Nephron progenitor cell (in vitro differentiated cells): ENCODE measurements at regions not wholly inside any gene's neighbourhood (a gene's known extent, or its start where the extent isn't known, plus 50 kb on each side); places are given as distances from the start of the nearest gene placed in this dataset.
A peak's percentile ranks its signal among the peaks of the same experiment; 100 is the strongest.

ENCODE experiments used
- DNase-seq: peaks from one replicate; pipeline ENCODE4 v3.0.0; 2021
- H3K27ac Mint-ChIP-seq: 2 replicates; pipeline ENCODE4 v1.8.0; 2021; ENCODE audit warnings: mild to moderate bottlenecking, moderate library complexity, mixed read lengths
- H3K27me3 Mint-ChIP-seq: 2 replicates; pipeline ENCODE4 v1.8.0; 2021; ENCODE audit warnings: mild to moderate bottlenecking, low read depth, mixed read lengths; ENCODE audit not compliant: poor library complexity
- H3K36me3 Mint-ChIP-seq: 2 replicates; pipeline ENCODE4 v1.8.0; 2021; ENCODE audit warnings: low read depth, mixed read lengths
- H3K4me1 Mint-ChIP-seq: 2 replicates; pipeline ENCODE4 v1.8.0; 2021; ENCODE audit warnings: mixed read lengths
- H3K4me3 Mint-ChIP-seq: 2 replicates; pipeline ENCODE4 v1.8.0; 2021; ENCODE audit warnings: mild to moderate bottlenecking, moderate library complexity, mixed read lengths
- H3K9me3 Mint-ChIP-seq: 2 replicates; pipeline ENCODE4 v1.8.0; 2021; ENCODE audit warnings: mild to moderate bottlenecking, moderate library complexity, mixed read lengths
- TF ChIP-seq, protein P1 (sequence below): fragments of 200-600 bp; sonication (generic); IDR thresholded peaks from 2 replicates; pipeline ENCODE4 v1.5.0; 2021; ENCODE audit warnings: antibody characterized with exemption

DNA sequence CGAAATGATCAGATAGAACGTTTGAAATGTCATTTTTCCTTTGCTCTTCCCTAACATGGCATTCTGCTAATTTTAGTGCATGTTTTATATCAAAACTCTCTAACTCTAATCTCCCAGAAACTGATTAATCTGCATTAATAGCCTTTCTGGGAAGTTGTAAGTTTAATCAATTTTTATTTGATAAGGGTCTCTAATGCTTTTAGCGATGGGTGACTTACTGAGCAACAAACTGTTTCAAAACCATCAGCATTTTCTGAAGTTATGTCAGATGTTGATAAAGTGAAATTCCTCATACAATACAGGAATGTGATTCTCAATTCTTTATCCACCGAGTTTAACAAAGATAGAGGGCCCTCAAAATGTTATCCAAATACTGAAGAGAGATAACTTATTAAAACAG is 431.6 kb upstream of the CXADR start:
- no peaks in the 10 kb centered on the region for H3K36me3 Mint-ChIP-seq
- DNase-seq, result no peak
- peaks cover 13% of the 10 kb centered on the region for H3K4me1 Mint-ChIP-seq
- peaks cover 3% of the 10 kb centered on the region for H3K9me3 Mint-ChIP-seq
- TF ChIP-seq, protein P1, sequence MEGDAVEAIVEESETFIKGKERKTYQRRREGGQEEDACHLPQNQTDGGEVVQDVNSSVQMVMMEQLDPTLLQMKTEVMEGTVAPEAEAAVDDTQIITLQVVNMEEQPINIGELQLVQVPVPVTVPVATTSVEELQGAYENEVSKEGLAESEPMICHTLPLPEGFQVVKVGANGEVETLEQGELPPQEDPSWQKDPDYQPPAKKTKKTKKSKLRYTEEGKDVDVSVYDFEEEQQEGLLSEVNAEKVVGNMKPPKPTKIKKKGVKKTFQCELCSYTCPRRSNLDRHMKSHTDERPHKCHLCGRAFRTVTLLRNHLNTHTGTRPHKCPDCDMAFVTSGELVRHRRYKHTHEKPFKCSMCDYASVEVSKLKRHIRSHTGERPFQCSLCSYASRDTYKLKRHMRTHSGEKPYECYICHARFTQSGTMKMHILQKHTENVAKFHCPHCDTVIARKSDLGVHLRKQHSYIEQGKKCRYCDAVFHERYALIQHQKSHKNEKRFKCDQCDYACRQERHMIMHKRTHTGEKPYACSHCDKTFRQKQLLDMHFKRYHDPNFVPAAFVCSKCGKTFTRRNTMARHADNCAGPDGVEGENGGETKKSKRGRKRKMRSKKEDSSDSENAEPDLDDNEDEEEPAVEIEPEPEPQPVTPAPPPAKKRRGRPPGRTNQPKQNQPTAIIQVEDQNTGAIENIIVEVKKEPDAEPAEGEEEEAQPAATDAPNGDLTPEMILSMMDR, result no peak
- no peak overlapping the region for H3K27ac Mint-ChIP-seq
- H3K4me3 Mint-ChIP-seq, result no peak overlapping the region
- H3K27me3 Mint-ChIP-seq, result no peaks in the 10 kb centered on the region

DNA sequence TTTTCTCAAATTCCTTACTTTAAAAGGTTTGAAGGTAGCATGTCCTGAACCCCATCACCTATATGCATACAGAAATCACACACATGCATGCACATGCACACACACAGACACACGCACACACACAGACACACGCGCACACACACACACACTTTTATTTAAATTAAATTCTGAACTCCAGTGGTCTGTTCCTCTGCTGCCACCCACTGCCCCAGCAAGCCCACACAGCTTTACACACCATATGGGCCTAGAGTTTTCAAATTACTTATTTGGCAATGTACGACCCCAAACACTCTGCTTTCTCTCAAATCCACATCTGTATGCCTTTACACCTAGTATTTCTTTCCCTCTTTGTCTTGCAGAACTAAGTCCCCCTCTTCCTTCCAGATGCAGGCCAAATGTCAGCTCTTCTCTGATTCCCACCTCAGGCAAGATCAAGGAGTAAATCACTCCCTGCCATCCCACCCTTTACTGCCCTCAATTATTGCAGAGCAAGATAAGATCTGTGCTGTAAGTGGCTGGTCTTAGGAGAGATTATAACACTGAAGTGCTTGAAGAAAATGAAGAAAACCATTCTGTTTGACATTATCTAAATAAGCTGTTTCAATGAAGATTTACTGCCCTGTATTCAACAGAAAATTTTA is 429.9 kb upstream of the CXADR start:
- no peak for DNase-seq
- TF ChIP-seq, protein P1, result no peak
- H3K36me3 Mint-ChIP-seq, result no peaks in the 10 kb centered on the region
- peaks cover 3% of the 10 kb centered on the region for H3K9me3 Mint-ChIP-seq
- H3K4me1 Mint-ChIP-seq, result peaks cover 14% of the 10 kb centered on the region
- H3K27ac Mint-ChIP-seq, result peak overlapping the region; percentile 49
- no peak overlapping the region for H3K4me3 Mint-ChIP-seq
- H3K27me3 Mint-ChIP-seq, result no peaks in the 10 kb centered on the region

DNA sequence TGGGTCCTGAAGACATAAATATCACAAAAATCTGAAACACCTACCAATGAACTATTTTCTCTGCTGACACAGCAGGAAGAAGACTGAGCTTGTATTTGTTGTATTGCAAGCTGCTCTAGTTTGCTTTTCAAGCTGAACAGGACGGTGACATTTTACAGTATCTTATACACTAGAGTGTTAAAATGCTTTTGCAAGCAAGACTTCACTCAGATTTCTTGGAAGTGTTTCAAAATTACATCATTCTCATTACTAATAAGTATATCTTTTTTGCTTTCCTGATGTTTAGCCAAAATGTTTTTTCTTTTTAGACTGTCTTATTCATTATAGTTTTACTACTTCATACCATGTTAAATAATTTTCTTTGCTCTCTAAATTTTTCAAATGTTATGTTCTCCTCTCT is 427.1 kb upstream of the CXADR start:
- TF ChIP-seq, protein P1, result no peak
- Mint-ChIP-seq H3K9me3 (peaks cover 7% of the 10 kb centered on the region), H3K36me3 (peaks cover 4% of the 10 kb centered on the region), H3K27ac (no peak overlapping the region), H3K4me3 (no peak overlapping the region), H3K4me1 (peaks cover 38% of the 10 kb centered on the region), H3K27me3 (no peaks in the 10 kb centered on the region)
- DNase-seq, result no peak

DNA sequence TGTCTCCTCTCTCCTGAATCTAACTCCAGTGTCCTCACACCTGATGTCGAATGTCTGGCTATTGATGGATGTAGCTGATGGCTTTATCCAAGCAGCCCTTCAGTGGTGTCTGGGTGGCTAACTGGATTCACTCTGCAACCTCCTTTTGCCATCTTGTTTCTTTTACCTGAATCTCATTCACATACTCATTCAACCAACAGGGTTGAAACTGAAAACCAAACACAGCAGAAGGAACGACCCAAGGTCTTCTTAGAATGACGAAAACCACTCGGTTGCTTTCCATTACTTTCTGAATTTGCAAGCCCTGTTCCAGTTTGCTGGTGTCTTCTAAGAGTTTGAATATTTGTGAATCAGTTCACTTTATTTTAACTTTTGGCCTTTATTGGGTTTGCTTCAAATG is 424.3 kb upstream of the CXADR start:
- Mint-ChIP-seq H3K9me3 (peaks cover 14% of the 10 kb centered on the region), H3K27ac (no peak overlapping the region), H3K27me3 (no peaks in the 10 kb centered on the region), H3K36me3 (peaks cover 4% of the 10 kb centered on the region), H3K4me1 (peaks cover 25% of the 10 kb centered on the region), H3K4me3 (no peak overlapping the region)
- TF ChIP-seq, protein P1, result no peak
- DNase-seq, result no peak

DNA sequence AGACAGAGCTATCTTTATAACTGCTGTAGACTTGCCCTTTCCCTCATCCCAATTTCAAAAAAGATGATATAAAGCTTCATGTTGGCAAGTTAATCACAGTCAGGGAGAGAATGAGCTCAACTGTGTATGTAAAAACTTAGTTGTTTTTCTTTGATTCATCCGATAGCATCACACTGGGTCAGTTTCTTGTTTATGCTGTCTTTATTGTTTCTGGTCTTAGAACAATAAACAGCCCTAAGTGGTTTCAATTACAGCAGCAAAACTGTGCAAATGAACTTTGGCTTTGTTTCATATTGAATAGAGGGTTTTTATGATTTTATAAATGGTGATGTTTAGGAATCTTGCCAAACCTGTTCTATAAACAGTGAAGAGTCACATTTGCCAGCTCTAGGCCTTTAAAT is 423.8 kb upstream of the CXADR start:
- Mint-ChIP-seq H3K27me3 (no peaks in the 10 kb centered on the region), H3K4me3 (no peak overlapping the region), H3K9me3 (peaks cover 11% of the 10 kb centered on the region), H3K27ac (no peak overlapping the region), H3K36me3 (peaks cover 4% of the 10 kb centered on the region), H3K4me1 (peaks cover 25% of the 10 kb centered on the region)
- no peak for DNase-seq
- TF ChIP-seq, protein P1, result no peak

DNA sequence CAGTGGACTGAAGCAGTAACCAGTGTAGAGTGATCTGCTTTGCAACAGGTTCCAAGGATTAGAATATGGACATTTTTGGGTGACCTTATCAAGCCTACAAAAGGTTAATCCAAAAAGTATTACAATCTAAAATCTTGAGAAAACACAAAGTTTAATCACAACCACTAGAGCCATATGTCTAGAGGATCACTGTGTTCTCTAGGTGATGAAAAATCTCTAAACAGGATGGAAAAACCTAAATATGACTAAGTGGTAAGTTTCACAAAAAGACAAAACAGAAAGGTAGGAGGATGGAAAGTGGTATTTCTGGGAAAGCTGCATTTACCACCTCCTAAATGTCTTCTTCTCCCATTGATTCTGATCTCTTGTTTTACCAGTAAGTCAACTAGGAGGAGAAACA is 411.1 kb upstream of the CXADR start:
- peaks cover 14% of the 10 kb centered on the region for H3K9me3 Mint-ChIP-seq
- H3K4me1 Mint-ChIP-seq, result no peaks in the 10 kb centered on the region
- no peaks in the 10 kb centered on the region for H3K36me3 Mint-ChIP-seq
- no peak overlapping the region for H3K4me3 Mint-ChIP-seq
- no peak for DNase-seq
- no peaks in the 10 kb centered on the region for H3K27me3 Mint-ChIP-seq
- TF ChIP-seq, protein P1, result no peak
- no peak overlapping the region for H3K27ac Mint-ChIP-seq
